Superior temporal gyrus (tissue), 1 donor: ENCODE measurements at regions not wholly inside any gene's neighbourhood (a gene's known extent, or its start where the extent isn't known, plus 50 kb on each side); places are given as distances from the start of the nearest gene placed in this dataset.

Experiments
- DNase-seq: peaks from one replicate; pipeline ENCODE4 v3.0.0-alpha.2; 2016; ENCODE audit errors: extremely low spot score

GRCh38 chr20:9920866-9921265 is 82.0 kb upstream of the PAK5 start:
- DNase-seq = no peak

GRCh38 chr20:9919271-9920014 is 80.6 kb upstream of the PAK5 start:
- no peak for DNase-seq

GRCh38 chr20:9918348-9918747 is 79.5 kb upstream of the PAK5 start:
- DNase-seq = no peak

DNA sequence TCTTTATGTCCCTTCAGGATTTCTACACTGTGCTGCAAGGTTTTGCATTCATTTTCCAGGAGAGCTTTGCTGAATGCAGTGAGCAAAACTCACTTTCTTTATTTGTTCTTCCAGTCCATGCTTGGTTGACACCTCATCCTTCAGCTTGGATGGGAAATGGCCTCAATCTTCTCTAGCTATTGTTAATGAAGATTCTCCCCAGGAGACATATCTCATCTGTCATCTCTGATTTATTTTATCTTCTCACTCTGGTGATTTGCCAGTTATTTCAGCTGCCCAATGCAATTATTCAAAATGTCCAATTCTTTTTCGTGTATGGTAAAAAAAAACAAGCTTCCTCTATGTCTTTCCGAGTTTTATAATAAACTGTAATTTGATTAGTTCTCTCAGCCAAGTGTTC is 77.9 kb upstream of the PAK5 start:
- DNase-seq = no peak

- peak; percentile 92 for DNase-seq
Measured at GRCh38 chr20:9912858-9913434, 74.1 kb upstream of the PAK5 start.

- DNase-seq = no peak
Measured at GRCh38 chr20:9912290-9912689, 73.4 kb upstream of the PAK5 start.

- no peak for DNase-seq
Measured at GRCh38 chr20:9911519-9911918, 72.6 kb upstream of the PAK5 start.

- DNase-seq = no peak
Measured at GRCh38 chr20:9909167-9909566, 70.3 kb upstream of the PAK5 start.

DNA sequence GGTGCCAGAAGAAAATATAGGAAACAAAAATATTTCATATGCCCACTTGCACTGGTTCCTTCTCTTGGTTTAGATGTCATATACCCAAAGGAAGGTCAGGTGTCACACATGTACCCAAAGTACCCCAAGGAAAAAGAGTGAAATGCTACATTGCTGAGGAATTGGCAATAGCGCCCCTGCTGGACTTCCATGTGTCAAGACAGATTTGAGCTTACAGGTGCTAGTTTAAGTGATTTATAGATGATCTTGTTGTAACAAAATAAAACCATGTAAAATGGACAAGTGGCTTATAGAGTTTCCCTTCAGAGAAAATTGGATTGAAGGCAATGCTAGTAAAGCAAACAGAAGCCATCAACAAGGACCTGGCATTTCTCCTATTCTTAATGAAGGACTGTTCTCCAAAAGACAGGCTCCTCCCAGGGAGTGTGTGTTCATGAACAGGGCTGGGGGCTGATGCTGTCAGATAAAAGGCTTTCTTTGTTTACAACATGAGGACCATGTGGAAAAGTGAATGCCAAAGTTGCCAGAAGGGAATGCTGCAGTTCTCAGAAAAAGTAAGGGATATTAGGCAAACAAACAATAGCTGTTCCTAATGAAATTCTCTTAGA is 64.3 kb upstream of the PAK5 start:
- DNase-seq = no peak

- no peak for DNase-seq
Measured at GRCh38 chr20:9889270-9889981, 50.5 kb upstream of the PAK5 start.
